IMR-90 (cell line): ENCODE measurements at regions not wholly inside any gene's neighbourhood (a gene's known extent, or its start where the extent isn't known, plus 50 kb on each side); places are given as distances from the start of the nearest gene placed in this dataset.

Experiments
- ATAC-seq: fragments of 200-7000 bp; cut with Tn5 transposase; 2 replicates; pipeline ENCODE4 v1.9.1; 2020; ENCODE audit warnings: low read depth, mild to moderate bottlenecking, moderate library complexity
- BruUV-seq: library from RNA; stranded (reverse); fragments of 400-500 nt; replicated peaks from 2 replicates; lab custom pipeline; 2021; lab: Mats Ljungman, UMichigan
- CTCF ChIA-PET: fragments of 300-600 bp; formaldehyde crosslinking; extraction: SDS; loops from one replicate; lab custom pipeline; 2021; ENCODE audit warnings: antibody characterized with exemption; lab: Yijun Ruan, JAX
- POLR2A ChIA-PET: fragments of 300-600 bp; sonication (Branson Sonifier 250); formaldehyde crosslinking; loops from one replicate; lab custom pipeline; 2022; ENCODE audit warnings: antibody characterized with exemption; ENCODE audit not compliant: unreplicated experiment; lab: Charles Lee
- DNase-seq: peaks from one replicate; pipeline ENCODE4 v3.0.0; 2013
- H2AFZ ChIP-seq: replicated peaks from 2 replicates; pipeline ENCODE3; 2013; ENCODE audit warnings: low read length, mild to moderate bottlenecking; ENCODE audit not compliant: poor library complexity
- H2AK5ac ChIP-seq: 2 replicates; pipeline ENCODE4 v1.6.1; 2013; ENCODE audit warnings: low read depth, low read length, inconsistent platforms
- H2AK9ac ChIP-seq: replicated peaks from 2 replicates; pipeline ENCODE3; 2013; ENCODE audit warnings: mild to moderate bottlenecking, low read depth, low read length, moderate library complexity; ENCODE audit not compliant: poor library complexity
- H2BK120ac ChIP-seq: 2 replicates; pipeline ENCODE4 v1.6.1; 2013; ENCODE audit warnings: low read depth, low read length, inconsistent platforms
- H2BK15ac ChIP-seq: 3 replicates; pipeline ENCODE4 v1.6.1; 2013; ENCODE audit warnings: low read depth, low read length, inconsistent platforms
- H2BK20ac ChIP-seq: 2 replicates; pipeline ENCODE4 v1.6.1; 2013; ENCODE audit warnings: low read depth, mild to moderate bottlenecking, inconsistent platforms, low read length, moderate library complexity
- H2BK5ac ChIP-seq: 2 replicates; pipeline ENCODE4 v1.6.1; 2013; ENCODE audit warnings: mild to moderate bottlenecking, low read depth, low read length, inconsistent platforms; ENCODE audit not compliant: poor library complexity, severe bottlenecking
- H3K14ac ChIP-seq: replicated peaks from 2 replicates; pipeline ENCODE4 v1.6.1; 2013; ENCODE audit warnings: low read depth, low read length, inconsistent platforms
- H3K18ac ChIP-seq: 2 replicates; pipeline ENCODE4 v1.6.1; 2013; ENCODE audit warnings: low read depth, low read length, control low read depth
- H3K23ac ChIP-seq: 2 replicates; pipeline ENCODE4 v1.6.1; 2013; ENCODE audit warnings: low read depth, low read length, inconsistent platforms
- H3K27ac ChIP-seq: 2 replicates; pipeline ENCODE4 v1.5.1; 2013; ENCODE audit warnings: mild to moderate bottlenecking, control low read depth, low read length; ENCODE audit not compliant: insufficient read depth
- H3K27me3 ChIP-seq: 2 replicates; pipeline ENCODE4 v1.6.1; 2013; ENCODE audit warnings: low read length; ENCODE audit not compliant: control insufficient read depth, insufficient read depth
- H3K36me3 ChIP-seq: 2 replicates; pipeline ENCODE4 v1.6.1; 2013; ENCODE audit warnings: low read length, mixed read lengths; ENCODE audit not compliant: control insufficient read depth, insufficient read depth
- H3K4ac ChIP-seq: 2 replicates; pipeline ENCODE4 v1.6.1; 2013; ENCODE audit warnings: low read depth, low read length, inconsistent platforms
- H3K4me1 ChIP-seq: 2 replicates; pipeline ENCODE4 v1.6.1; 2013; ENCODE audit warnings: low read length, mixed read lengths; ENCODE audit not compliant: control insufficient read depth, insufficient read depth
- H3K4me2 ChIP-seq: 2 replicates; pipeline ENCODE4 v1.6.1; 2013; ENCODE audit warnings: low read depth, mild to moderate bottlenecking, control low read depth, low read length, moderate library complexity
- H3K4me3 ChIP-seq: 2 replicates; pipeline ENCODE4 v1.5.1; 2013; ENCODE audit warnings: low read depth, mild to moderate bottlenecking, control low read depth, low read length, moderate library complexity; ENCODE audit not compliant: insufficient read depth
- H3K56ac ChIP-seq: 2 replicates; pipeline ENCODE4 v1.6.1; 2013; ENCODE audit warnings: low read length, inconsistent platforms; ENCODE audit not compliant: insufficient read depth; ENCODE audit errors: extremely low read depth
- H3K79me1 ChIP-seq, 2 experiments: 2 replicates each; pipeline ENCODE4 v1.6.1; 2013; ENCODE audit warnings: low read length in 2 of 2, inconsistent platforms in 1 of 2, low read depth in 1 of 2
- H3K9ac ChIP-seq: 2 replicates; pipeline ENCODE4 v1.6.1; 2013; ENCODE audit warnings: low read depth, low read length, control low read depth
- H3K9me1 ChIP-seq: 2 replicates; pipeline ENCODE4 v1.6.1; 2013; ENCODE audit warnings: low read length, inconsistent platforms; ENCODE audit not compliant: insufficient read depth
- H3K9me3 ChIP-seq: 2 replicates; pipeline ENCODE4 v1.6.1; 2013; ENCODE audit warnings: low read length; ENCODE audit not compliant: control insufficient read depth, insufficient read depth
- H4K20me1 ChIP-seq: 2 replicates; pipeline ENCODE4 v1.6.1; 2013; ENCODE audit warnings: low read length, inconsistent platforms; ENCODE audit not compliant: insufficient read depth
- H4K5ac ChIP-seq: 2 replicates; pipeline ENCODE4 v1.6.1; 2013; ENCODE audit warnings: mild to moderate bottlenecking, low read depth, low read length, control low read depth
- H4K8ac ChIP-seq, 2 experiments: 2 replicates each; pipeline ENCODE4 v1.6.1; 2013; ENCODE audit warnings: low read depth in 2 of 2, low read length in 2 of 2, control low read depth in 1 of 2, inconsistent platforms in 1 of 2
- H4K91ac ChIP-seq: 2 replicates; pipeline ENCODE4 v1.6.1; 2013; ENCODE audit warnings: low read depth, low read length, inconsistent platforms; ENCODE audit not compliant: insufficient read depth
- BHLHE40 ChIP-seq: fragments of 150-350 bp; IDR thresholded peaks from 2 replicates; pipeline ENCODE4 v1.6.1; 2016; ENCODE audit warnings: mild to moderate bottlenecking, low read depth, low read length
- CHD1 ChIP-seq: IDR thresholded peaks from 2 replicates; pipeline ENCODE4 v1.6.1; 2012; ENCODE audit warnings: low read depth, low read length, improper control_type of control experiment
- MAFK ChIP-seq: IDR thresholded peaks from 2 replicates; pipeline ENCODE4 v1.6.1; 2012; ENCODE audit warnings: low read depth, low read length, improper control_type of control experiment
- MAZ ChIP-seq: IDR thresholded peaks from 2 replicates; pipeline ENCODE4 v1.6.1; 2012; ENCODE audit warnings: low read depth, mild to moderate bottlenecking, low read length, improper control_type of control experiment, moderate library complexity, borderline replicate concordance
- MXI1 ChIP-seq: IDR thresholded peaks from 2 replicates; pipeline ENCODE4 v1.6.1; 2012; ENCODE audit warnings: low read depth, mild to moderate bottlenecking, low read length, moderate library complexity, borderline replicate concordance
- POLR2A ChIP-seq: IDR thresholded peaks from 2 replicates; pipeline ENCODE4 v1.6.1; 2012; ENCODE audit warnings: mild to moderate bottlenecking, low read depth, low read length
- RCOR1 ChIP-seq: IDR thresholded peaks from 2 replicates; pipeline ENCODE4 v1.6.1; 2012; ENCODE audit warnings: mild to moderate bottlenecking, low read length, improper control_type of control experiment; ENCODE audit not compliant: insufficient replicate concordance
- WGBS, 2 experiments: methylation state at CpG; one replicate each; pipeline versions ENCODE4 v1.1.5 to v1.1.7; 2013; ENCODE audit warnings: missing lambda C conversion rate in 2 of 2; ENCODE audit not compliant: insufficient read length in 1 of 2; ENCODE audit errors: extremely low coverage in 2 of 2; 5-methylcytosine and 5-hydroxymethylcytosine counted together
- dilution Hi-C: fragments of 300-500 bp; cut with HindIII; formaldehyde crosslinking; loops from one replicate; pipeline ENCODE4 v1.14.3; 2018; ENCODE audit warnings: low sequenced_read_pairs; ENCODE audit not compliant: unreplicated experiment
- in situ Hi-C: fragments of 300-500 bp; cut with MboI; formaldehyde crosslinking; loops from 3 replicates; pipeline ENCODE4 v1.14.3; 2019; ENCODE audit warnings: low sequenced_read_pairs, inconsistent platforms, mixed read lengths
- intact Hi-C: fragments of 100-400 bp; cut with micrococcal nuclease; formaldehyde crosslinking; loops from 2 replicates; pipeline ENCODE4 v1.10.0; 2022
- TF ChIP-seq, protein P1 (sequence below): fragments of 150-350 bp; IDR thresholded peaks from 2 replicates; pipeline ENCODE4 v1.6.1; 2016; ENCODE audit warnings: low read depth, mild to moderate bottlenecking, low read length, moderate library complexity, borderline replicate concordance
- TF ChIP-seq, protein P2 (sequence below): conservative IDR thresholded peaks from 2 replicates; pipeline ENCODE4 v1.5.1; 2012; ENCODE audit warnings: mild to moderate bottlenecking, low read depth, low read length, improper control_type of control experiment

DNA sequence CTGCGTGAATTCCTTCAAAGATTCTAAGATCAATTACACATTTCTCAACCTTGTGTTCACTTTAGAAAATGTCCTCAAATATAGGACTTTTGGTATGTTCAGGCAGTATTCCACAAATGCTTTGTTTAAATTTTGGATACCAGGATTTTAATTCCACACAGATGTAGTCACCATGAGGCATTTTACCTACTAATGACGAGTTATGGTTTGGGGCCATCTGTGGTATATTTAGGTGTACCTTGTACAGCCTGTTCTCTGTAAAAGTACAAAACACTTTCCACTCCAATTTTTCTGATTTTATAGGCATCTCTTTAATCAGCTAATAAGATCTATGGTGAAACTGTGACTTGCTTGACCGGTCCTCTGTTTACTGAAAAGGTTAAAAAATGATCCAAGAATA, 275.7 kb upstream of the PRICKLE1 start:
- Histone ChIP-seq H3K36me3 (no peaks in the 10 kb centered on the region), H2BK120ac (no peak overlapping the region), H3K18ac (no peak overlapping the region; the same call in 1 of the 2 replicates), H4K91ac (peak overlapping the region; percentile 28; the same call in 1 of the 2 replicates), H3K4me3 (no peak overlapping the region), H3K9me1 (0 out of 2 replicates have a peak, but pooled peaks cover 3% of the 10 kb centered on the region), H2AK9ac (no peak overlapping the region), H3K14ac (no peak overlapping the region), H3K4me1 (peaks cover 8% of the 10 kb centered on the region), H3K79me1 (no peaks in the 10 kb centered on the region), H4K20me1 (no peaks in the 10 kb centered on the region), H4K8ac (no peak overlapping the region), H3K9me3 (no peaks in the 10 kb centered on the region), H3K27ac (no peak overlapping the region), H3K9ac (no peak overlapping the region), H2AFZ (no peak overlapping the region), H2AK5ac (no peak overlapping the region), H2BK20ac (no peak overlapping the region), H3K4ac (no peak overlapping the region), H3K56ac (no peak overlapping the region), H2BK5ac (no peak overlapping the region), H3K4me2 (peak overlapping the region; percentile 17; the same call in 1 of the 2 replicates), H4K5ac (no peak overlapping the region), H3K23ac (0 out of 2 replicates have a peak overlapping the region, but pooled peaks have one; percentile 24), H3K27me3 (no peaks in the 10 kb centered on the region), H2BK15ac (peak overlapping the region; percentile 48; the same call in 1 of the 3 replicates)
- TF ChIP-seq MAFK (no peak), BHLHE40 (no peak), POLR2A (no peak), RCOR1 (no peak), MXI1 (no peak), MAZ (no peak), CHD1 (no peak)
- TF ChIP-seq, protein P1, sequence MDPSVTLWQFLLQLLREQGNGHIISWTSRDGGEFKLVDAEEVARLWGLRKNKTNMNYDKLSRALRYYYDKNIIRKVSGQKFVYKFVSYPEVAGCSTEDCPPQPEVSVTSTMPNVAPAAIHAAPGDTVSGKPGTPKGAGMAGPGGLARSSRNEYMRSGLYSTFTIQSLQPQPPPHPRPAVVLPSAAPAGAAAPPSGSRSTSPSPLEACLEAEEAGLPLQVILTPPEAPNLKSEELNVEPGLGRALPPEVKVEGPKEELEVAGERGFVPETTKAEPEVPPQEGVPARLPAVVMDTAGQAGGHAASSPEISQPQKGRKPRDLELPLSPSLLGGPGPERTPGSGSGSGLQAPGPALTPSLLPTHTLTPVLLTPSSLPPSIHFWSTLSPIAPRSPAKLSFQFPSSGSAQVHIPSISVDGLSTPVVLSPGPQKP: no peak
- TF ChIP-seq, protein P2, sequence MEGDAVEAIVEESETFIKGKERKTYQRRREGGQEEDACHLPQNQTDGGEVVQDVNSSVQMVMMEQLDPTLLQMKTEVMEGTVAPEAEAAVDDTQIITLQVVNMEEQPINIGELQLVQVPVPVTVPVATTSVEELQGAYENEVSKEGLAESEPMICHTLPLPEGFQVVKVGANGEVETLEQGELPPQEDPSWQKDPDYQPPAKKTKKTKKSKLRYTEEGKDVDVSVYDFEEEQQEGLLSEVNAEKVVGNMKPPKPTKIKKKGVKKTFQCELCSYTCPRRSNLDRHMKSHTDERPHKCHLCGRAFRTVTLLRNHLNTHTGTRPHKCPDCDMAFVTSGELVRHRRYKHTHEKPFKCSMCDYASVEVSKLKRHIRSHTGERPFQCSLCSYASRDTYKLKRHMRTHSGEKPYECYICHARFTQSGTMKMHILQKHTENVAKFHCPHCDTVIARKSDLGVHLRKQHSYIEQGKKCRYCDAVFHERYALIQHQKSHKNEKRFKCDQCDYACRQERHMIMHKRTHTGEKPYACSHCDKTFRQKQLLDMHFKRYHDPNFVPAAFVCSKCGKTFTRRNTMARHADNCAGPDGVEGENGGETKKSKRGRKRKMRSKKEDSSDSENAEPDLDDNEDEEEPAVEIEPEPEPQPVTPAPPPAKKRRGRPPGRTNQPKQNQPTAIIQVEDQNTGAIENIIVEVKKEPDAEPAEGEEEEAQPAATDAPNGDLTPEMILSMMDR: no peak
- no TSS peak for BruUV-seq
- POLR2A ChIA-PET: no interaction called here
- in situ Hi-C loops (no loop called here), intact Hi-C loops (no loop called here), dilution Hi-C loops (no loop called here)
- no CpG with 5 or more reads among the region's 3 CpGs for WGBS, 2 experiments
- CTCF ChIA-PET: interaction anchor here (0.7 to 1.1 kb wide), 2 partner anchors 15 to 46 kb away, joined by 4 to 5 read pairs; no protein-coding TSS in a partner anchor
- ATAC-seq (0 out of 2 replicates have a peak, but pooled peaks have one; percentile 14), DNase-seq (no peak)
